PC-3 (cell line): ENCODE measurements at regions not wholly inside any gene's neighbourhood (a gene's known extent, or its start where the extent isn't known, plus 50 kb on each side); places are given as distances from the start of the nearest gene placed in this dataset.

Source experiments
- ATAC-seq: fragments of 200-7000 bp; cut with Tn5 transposase; 2 replicates; pipeline ENCODE4 v1.9.1; 2020; ENCODE audit warnings: mild to moderate bottlenecking, moderate library complexity
- BruUV-seq: library from RNA; stranded (reverse); fragments of 400-500 nt; replicated peaks from 2 replicates; lab custom pipeline; 2021; lab: Mats Ljungman, UMichigan
- CTCF ChIA-PET: fragments of 300-600 bp; sonication (Branson Sonifier 250); formaldehyde crosslinking; loops from one replicate; lab custom pipeline; 2022; ENCODE audit warnings: antibody characterized with exemption; lab: Charles Lee
- POLR2A ChIA-PET: fragments of 300-600 bp; sonication (Branson Sonifier 250); formaldehyde crosslinking; loops from one replicate; lab custom pipeline; 2022; ENCODE audit warnings: antibody characterized with exemption; ENCODE audit not compliant: unreplicated experiment; lab: Charles Lee
- DNase-seq: peaks from one replicate; pipeline ENCODE4 v3.0.0-alpha.2; 2015
- H2AFZ ChIP-seq: fragments of 300-600 bp; sonication (generic); 2 replicates; pipeline ENCODE4 v1.6.0; 2016; ENCODE audit warnings: antibody characterized with exemption, low read length
- H3F3A ChIP-seq: fragments of 300-600 bp; sonication (generic); one replicate; pipeline ENCODE4 v1.6.0; 2017; ENCODE audit warnings: antibody characterized with exemption, low read length, control low read depth, mild to moderate bottlenecking; ENCODE audit not compliant: unreplicated experiment
- H3K27ac ChIP-seq: fragments of 300-600 bp; sonication (generic); 2 replicates; pipeline ENCODE4 v1.5.1; 2016; ENCODE audit warnings: mild to moderate bottlenecking, low read length
- H3K27me3 ChIP-seq: fragments of 300-600 bp; sonication (generic); 2 replicates; pipeline ENCODE4 v1.6.1; 2016; ENCODE audit warnings: low read length, mixed read lengths
- H3K36me3 ChIP-seq: fragments of 300-600 bp; sonication (generic); 2 replicates; pipeline ENCODE4 v1.6.1; 2016; ENCODE audit warnings: low read depth, mixed run types, low read length, mixed read lengths
- H3K4me1 ChIP-seq: fragments of 300-600 bp; sonication (generic); 2 replicates; pipeline ENCODE4 v1.5.1; 2016; ENCODE audit warnings: low read length; ENCODE audit not compliant: insufficient read depth
- H3K4me2 ChIP-seq: fragments of 300-600 bp; sonication (generic); 2 replicates; pipeline ENCODE4 v1.6.0; 2016; ENCODE audit warnings: low read length
- H3K4me3 ChIP-seq: fragments of 300-600 bp; sonication (generic); 2 replicates; pipeline ENCODE4 v1.5.1; 2016; ENCODE audit warnings: mild to moderate bottlenecking, low read length, mixed read lengths
- H3K79me2 ChIP-seq: fragments of 300-600 bp; sonication (generic); 2 replicates; pipeline ENCODE4 v1.6.1; 2017; ENCODE audit warnings: low read length, mixed read lengths
- H3K9ac ChIP-seq: fragments of 300-600 bp; sonication (generic); 2 replicates; pipeline ENCODE4 v1.6.0; 2016; ENCODE audit warnings: mild to moderate bottlenecking, low read length
- H3K9me2 ChIP-seq: fragments of 300-600 bp; sonication (generic); replicated peaks from 2 replicates; pipeline ENCODE4 v1.6.1; 2016; ENCODE audit warnings: mixed run types, low read length, mixed read lengths
- H3K9me3 ChIP-seq: fragments of 300-600 bp; sonication (generic); 2 replicates; pipeline ENCODE4 v1.6.1; 2016; ENCODE audit warnings: low read length, mixed read lengths
- H4K20me1 ChIP-seq: fragments of 300-600 bp; sonication (generic); 2 replicates; pipeline ENCODE4 v1.6.1; 2016; ENCODE audit warnings: low read length, mixed read lengths
- CTCF ChIP-seq: fragments of 300-600 bp; sonication (generic); conservative IDR thresholded peaks from 2 replicates; pipeline ENCODE4 v1.5.1; 2017; ENCODE audit warnings: antibody characterized with exemption, low read depth, mild to moderate bottlenecking, low read length
- EZH2 ChIP-seq: fragments of 300-600 bp; sonication (generic); IDR thresholded peaks from one replicate; pipeline ENCODE4 v1.6.1; 2017; ENCODE audit warnings: antibody characterized with exemption, mild to moderate bottlenecking, low read length; ENCODE audit not compliant: unreplicated experiment
- EZH2phosphoT487 ChIP-seq: fragments of 300-600 bp; sonication (generic); IDR thresholded peaks from 2 replicates; pipeline ENCODE4 v1.6.1; 2018; ENCODE audit warnings: mild to moderate bottlenecking, antibody characterized with exemption, low read length, borderline replicate concordance
- intact Hi-C: fragments of 100-400 bp; cut with micrococcal nuclease; formaldehyde crosslinking; loops from 2 replicates; pipeline ENCODE4 v1.9.0; 2023

DNA sequence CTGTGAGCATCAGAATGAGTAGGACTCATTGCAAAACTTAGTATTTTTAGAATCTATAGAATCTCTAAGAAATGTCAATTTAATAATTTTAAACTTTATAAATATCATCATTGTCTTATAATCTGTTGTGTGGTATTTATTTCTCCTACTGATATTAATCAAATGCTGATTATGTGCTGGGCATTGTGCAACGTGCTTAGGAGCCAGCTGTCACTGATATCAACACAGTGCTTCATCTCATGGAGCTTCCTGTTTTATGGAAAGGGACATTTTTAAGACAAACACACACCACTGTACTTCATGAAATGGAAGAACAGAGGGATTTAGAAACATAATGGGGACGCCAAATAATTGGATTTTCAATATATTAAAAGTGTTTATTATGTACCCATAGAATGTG is 737.9 kb upstream of the TMPRSS15 start:
- no TSS peak for BruUV-seq
- Histone ChIP-seq H3K9me2 (no peaks in the 10 kb centered on the region), H3K27ac (no peak overlapping the region), H3K4me1 (no peaks in the 10 kb centered on the region), H4K20me1 (no peaks in the 10 kb centered on the region), H3K9ac (no peak overlapping the region), H3F3A (no peaks in the 10 kb centered on the region), H3K4me3 (no peak overlapping the region), H3K9me3 (0 out of 2 replicates have a peak, but pooled peaks cover 3% of the 10 kb centered on the region), H3K79me2 (no peaks in the 10 kb centered on the region), H2AFZ (no peak overlapping the region), H3K27me3 (no peaks in the 10 kb centered on the region), H3K4me2 (no peak overlapping the region), H3K36me3 (no peaks in the 10 kb centered on the region)
- ATAC-seq (no peak), DNase-seq (no peak)
- POLR2A ChIA-PET, result no interaction called here
- CTCF ChIA-PET, result no interaction called here
- TF ChIP-seq CTCF, result no peak
- TF ChIP-seq EZH2phosphoT487, result no peak
- TF ChIP-seq EZH2, result no peak
- intact Hi-C loops, result no loop called here

GRCh38 chr21:19145682-19146293 is 742.2 kb upstream of the TMPRSS15 start:
- no peak overlapping the region for H3K4me2 ChIP-seq
- ChIA-PET CTCF (no interaction called here), POLR2A (no interaction called here)
- ATAC-seq, result no peak
- H3K4me1 ChIP-seq, result no peaks in the 10 kb centered on the region
- no TSS peak for BruUV-seq
- H3K9ac ChIP-seq, result no peak overlapping the region
- H3K79me2 ChIP-seq, result no peaks in the 10 kb centered on the region
- H3K36me3 ChIP-seq, result no peaks in the 10 kb centered on the region
- H3F3A ChIP-seq, result no peaks in the 10 kb centered on the region
- no peak for TF ChIP-seq EZH2
- no peak for DNase-seq
- no peak overlapping the region for H3K4me3 ChIP-seq
- H4K20me1 ChIP-seq, result no peaks in the 10 kb centered on the region
- H2AFZ ChIP-seq, result no peak overlapping the region
- no peak overlapping the region for H3K27ac ChIP-seq
- no peaks in the 10 kb centered on the region for H3K9me2 ChIP-seq
- H3K9me3 ChIP-seq, result peaks cover 3% of the 10 kb centered on the region; the same call in 1 of the 2 replicates
- intact Hi-C loops, result no loop called here
- H3K27me3 ChIP-seq, result no peaks in the 10 kb centered on the region

DNA sequence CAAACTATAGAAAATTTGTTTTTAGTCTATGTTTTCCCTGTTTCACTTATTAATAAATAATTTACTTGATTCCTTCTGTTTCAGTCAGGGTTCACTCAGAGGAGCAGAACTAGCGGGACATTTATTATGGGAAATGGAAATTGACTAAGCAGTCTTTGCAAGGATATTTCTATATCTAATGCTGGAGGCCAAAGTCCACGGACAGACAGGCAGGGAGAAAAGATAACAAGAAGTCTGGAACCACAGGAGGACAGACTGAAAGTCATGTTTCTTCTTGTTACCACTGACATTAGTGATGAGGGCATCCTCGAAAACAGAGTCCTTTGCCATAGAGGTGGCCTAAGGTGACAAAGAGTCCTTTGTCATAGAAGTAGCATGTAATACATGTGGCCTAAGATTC is 744.5 kb upstream of the TMPRSS15 start:
- ATAC-seq, result no peak
- no peak overlapping the region for H3K4me2 ChIP-seq
- peaks cover 3% of the 10 kb centered on the region; the same call in 1 of the 2 replicates for H3K9me3 ChIP-seq
- intact Hi-C loops, result no loop called here
- no peak for DNase-seq
- no peak overlapping the region for H2AFZ ChIP-seq
- no peaks in the 10 kb centered on the region for H3K27me3 ChIP-seq
- H3F3A ChIP-seq, result no peaks in the 10 kb centered on the region
- H3K79me2 ChIP-seq, result no peaks in the 10 kb centered on the region
- no peaks in the 10 kb centered on the region for H3K4me1 ChIP-seq
- TF ChIP-seq CTCF, result no peak
- TF ChIP-seq EZH2phosphoT487, result no peak
- BruUV-seq, result no TSS peak
- CTCF ChIA-PET, result no interaction called here
- no peaks in the 10 kb centered on the region for H3K36me3 ChIP-seq
- no peak overlapping the region for H3K4me3 ChIP-seq
- no peaks in the 10 kb centered on the region for H4K20me1 ChIP-seq
- no peaks in the 10 kb centered on the region for H3K9me2 ChIP-seq
- POLR2A ChIA-PET, result no interaction called here
- H3K27ac ChIP-seq, result no peak overlapping the region
- H3K9ac ChIP-seq, result no peak overlapping the region
